SK-N-SH (cell line): ENCODE measurements at regions not wholly inside any gene's neighbourhood (a gene's known extent, or its start where the extent isn't known, plus 50 kb on each side); places are given as distances from the start of the nearest gene placed in this dataset.

Source experiments
- CTCF ChIP-seq: fragments of 200-600 bp; sonication (generic); IDR thresholded peaks from 2 replicates; pipeline ENCODE4 v1.6.1; 2017; ENCODE audit warnings: antibody characterized with exemption, mild to moderate bottlenecking, moderate library complexity
- EP300 ChIP-seq, 2 experiments: IDR thresholded peaks; 2 replicates each; pipeline versions ENCODE4 v1.4.0 to v1.6.1; 2012; ENCODE audit warnings: borderline replicate concordance in 1 of 2, low read depth in 1 of 2, low read length in 1 of 2
- GABPA ChIP-seq: IDR thresholded peaks from 2 replicates; pipeline ENCODE4 v1.4.0; 2012; ENCODE audit warnings: low read depth, mild to moderate bottlenecking
- MAX ChIP-seq: IDR thresholded peaks from 2 replicates; pipeline ENCODE4 v1.4.0; 2012; ENCODE audit warnings: low read depth
- MXI1 ChIP-seq: IDR thresholded peaks from 2 replicates; pipeline ENCODE4 v1.6.1; 2012; ENCODE audit warnings: mild to moderate bottlenecking, low read depth, low read length, improper control_type of control experiment
- NFIC ChIP-seq: IDR thresholded peaks from 2 replicates; pipeline ENCODE4 v1.4.0; 2012; ENCODE audit warnings: borderline replicate concordance
- POLR2AphosphoS5 ChIP-seq: IDR thresholded peaks from 2 replicates; pipeline ENCODE4 v1.6.1; 2012; ENCODE audit warnings: low read depth, low read length
- RAD21 ChIP-seq: IDR thresholded peaks from 2 replicates; pipeline ENCODE4 v1.6.1; 2012; ENCODE audit warnings: mild to moderate bottlenecking, low read length
- SIN3A ChIP-seq: IDR thresholded peaks from 2 replicates; pipeline ENCODE4 v1.6.1; 2012; ENCODE audit warnings: low read depth, mild to moderate bottlenecking, low read length, moderate library complexity, borderline replicate concordance
- TAF1 ChIP-seq: IDR thresholded peaks from 2 replicates; pipeline ENCODE4 v1.6.1; 2012; ENCODE audit warnings: low read depth, mild to moderate bottlenecking, low read length, moderate library complexity, borderline replicate concordance
- USF1 ChIP-seq: IDR thresholded peaks from 2 replicates; pipeline ENCODE4 v1.4.0; 2012; ENCODE audit warnings: low read depth, borderline replicate concordance

GRCh38 chr11:112834277-112834755 lies 126.9 kb upstream of the NCAM1 start:
- TF ChIP-seq CTCF (no peak), MXI1 (peak; percentile 90), USF1 (no peak), NFIC (peak; percentile 58; the same call in 1 of the 2 replicates), TAF1 (no peak), GABPA (no peak), EP300 (IDR thresholded peaks at IDR 0.05; ENCODE audit: borderline replicate concordance in 1 of 2, low read depth in 1 of 2, low read length in 1 of 2) (peak in 1 of 2 experiments; percentile 87; a peak in 2 of 4 replicates), SIN3A (no peak), MAX (no peak), RAD21 (peak; percentile 19), POLR2AphosphoS5 (no peak; the same call in 1 of the 2 replicates)
